CD4-positive, alpha-beta T cell treated with Interleukin-4 for 4 hours (primary cell): ENCODE measurements at regions not wholly inside any gene's neighbourhood (a gene's known extent, or its start where the extent isn't known, plus 50 kb on each side); places are given as distances from the start of the nearest gene placed in this dataset.

Experiments used
- DNase-seq: peaks from one replicate; pipeline ENCODE4 v3.0.0-alpha.2; 2020

DNA sequence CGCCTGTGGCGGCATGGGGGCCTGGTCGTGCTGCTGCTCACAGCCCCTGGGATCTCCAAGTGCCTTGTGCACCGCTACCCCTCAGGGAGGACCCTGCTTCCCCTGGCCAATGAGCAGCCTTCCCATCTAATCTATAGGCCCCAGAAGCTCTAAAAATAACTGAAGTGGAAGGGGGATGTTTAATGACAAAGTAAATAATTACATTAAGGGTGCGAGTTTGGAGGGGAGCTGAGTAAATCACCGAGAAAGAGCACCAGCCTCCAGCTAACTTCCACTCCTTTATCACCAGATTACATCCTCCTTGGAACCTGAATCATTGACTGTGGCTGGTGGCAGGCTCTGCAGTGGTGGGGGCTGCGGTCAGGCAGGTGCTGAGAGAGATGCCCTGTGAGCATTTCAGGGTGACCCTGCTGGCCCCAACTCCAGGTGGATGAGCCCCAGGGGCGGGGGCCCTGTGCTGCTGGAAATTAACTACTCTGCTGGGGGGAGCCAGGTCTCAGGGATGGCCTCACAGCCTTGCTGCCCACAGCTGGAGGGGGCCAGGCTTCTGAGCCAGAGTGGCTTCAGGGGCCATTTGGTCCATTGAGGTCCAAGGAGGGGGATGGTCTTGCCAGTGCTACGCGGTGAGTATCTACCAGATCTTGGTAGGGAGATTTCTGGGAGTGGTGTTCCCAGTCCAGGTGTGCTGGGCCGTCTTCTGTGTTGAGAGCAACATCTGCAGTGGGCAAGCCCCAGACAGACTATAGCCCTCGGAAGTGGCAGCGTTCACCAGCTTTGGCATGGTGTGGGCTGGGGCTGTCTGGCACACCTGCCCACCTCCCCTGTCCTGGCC lies 74.2 kb downstream of the GLI2 start:
- no peak for DNase-seq

GRCh38 chr2:120810639-120811038 lies 75.0 kb downstream of the GLI2 start:
- DNase-seq: no peak

GRCh38 chr2:120812866-120813265 lies 77.2 kb downstream of the GLI2 start:
- no peak for DNase-seq

DNA sequence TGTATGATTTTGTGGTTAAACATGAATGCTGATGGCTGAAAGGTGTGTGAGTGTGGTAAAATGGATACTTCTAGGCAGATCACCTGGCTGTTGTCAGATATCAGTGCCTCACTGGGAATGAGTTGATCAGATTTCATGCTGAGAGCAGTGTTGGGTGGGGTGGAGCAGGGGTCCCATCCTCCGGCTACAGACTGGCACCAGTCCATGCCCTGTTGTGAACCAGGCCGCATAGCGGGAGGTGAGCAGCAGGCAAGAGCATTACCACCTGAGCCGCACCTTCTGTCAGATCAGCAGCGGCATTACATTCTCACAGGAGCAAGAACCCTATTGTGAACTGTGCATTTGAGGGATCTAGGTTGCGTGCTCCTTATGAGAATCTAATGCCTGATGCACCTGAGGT lies 78.7 kb downstream of the GLI2 start:
- DNase-seq: no peak

DNA sequence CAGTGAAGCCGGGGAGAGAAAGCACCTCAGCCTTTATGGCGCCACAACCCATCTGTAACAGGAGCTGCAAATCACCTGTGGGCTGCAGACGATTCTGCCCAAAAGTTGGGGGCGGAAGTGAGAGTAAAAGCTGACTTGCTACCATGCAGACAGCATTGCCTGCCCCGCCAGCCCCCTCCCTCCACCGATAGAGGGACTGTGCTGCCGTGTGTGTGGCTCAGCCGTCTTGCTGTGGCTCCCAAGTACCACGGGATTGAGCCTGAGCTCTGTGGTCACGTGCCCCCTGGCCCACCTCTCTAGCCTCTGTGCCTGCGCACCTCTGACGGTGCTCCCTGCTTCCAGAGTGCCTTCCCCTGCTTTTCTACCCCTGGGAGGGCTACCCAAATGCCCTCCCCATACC lies 79.6 kb downstream of the GLI2 start:
- DNase-seq: no peak

- DNase-seq: no peak
Observed at GRCh38 chr2:120817136-120817955, 81.7 kb downstream of the GLI2 start.

- DNase-seq: no peak
Observed at GRCh38 chr2:120817956-120818325, 82.3 kb downstream of the GLI2 start.

DNA sequence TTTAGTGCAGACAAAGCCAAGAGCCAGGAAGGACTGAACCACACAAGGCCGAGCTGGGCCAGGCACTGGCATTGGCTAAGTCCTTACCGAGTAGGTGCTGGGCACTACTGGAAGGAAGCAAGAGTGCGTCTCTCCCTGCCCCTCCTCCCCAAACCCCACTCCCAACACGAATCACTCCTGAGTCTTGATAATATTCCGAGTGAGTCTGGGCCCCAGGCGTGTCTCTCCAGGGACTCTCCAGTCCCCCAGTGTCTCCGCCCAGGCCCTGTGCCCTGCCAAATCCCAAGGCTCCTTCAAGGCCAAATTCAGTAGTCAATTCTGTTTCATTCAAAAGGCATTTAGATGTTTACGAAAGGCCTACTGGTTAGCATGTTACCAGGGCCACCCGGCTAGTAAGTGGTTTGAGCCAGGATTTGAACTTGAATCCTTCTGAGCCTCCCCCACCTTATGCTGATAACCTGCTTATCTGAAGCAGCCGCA lies 82.8 kb downstream of the GLI2 start:
- DNase-seq: no peak

GRCh38 chr2:120819720-120820210 lies 84.1 kb downstream of the GLI2 start:
- no peak for DNase-seq

GRCh38 chr2:120820263-120820952 lies 84.7 kb downstream of the GLI2 start:
- no peak for DNase-seq

- DNase-seq: no peak
Observed at GRCh38 chr2:120820953-120821279, 85.2 kb downstream of the GLI2 start.

GRCh38 chr2:120821446-120822160 lies 85.9 kb downstream of the GLI2 start:
- no peak for DNase-seq

DNA sequence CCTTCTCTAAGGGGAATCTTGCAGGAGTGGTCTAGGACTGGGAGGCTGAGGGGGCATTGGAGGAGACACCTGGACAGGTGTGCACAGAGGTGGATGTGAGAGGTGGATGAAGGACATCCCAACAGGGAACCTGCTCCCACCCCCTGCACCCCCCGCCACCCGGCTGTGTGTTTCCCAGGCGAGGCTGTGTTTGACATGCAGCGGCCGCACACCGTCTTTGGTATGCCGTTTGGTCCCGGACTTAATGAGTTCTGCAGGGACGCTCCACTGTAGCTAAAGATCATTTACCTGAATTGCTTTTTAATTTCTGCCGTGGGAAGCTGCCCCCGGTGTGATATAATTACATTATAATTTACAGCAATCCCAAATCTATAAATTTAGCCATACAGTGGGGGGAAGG lies 87.3 kb downstream of the GLI2 start:
- no peak for DNase-seq

GRCh38 chr2:120823551-120823950 lies 87.9 kb downstream of the GLI2 start:
- DNase-seq: no peak

DNA sequence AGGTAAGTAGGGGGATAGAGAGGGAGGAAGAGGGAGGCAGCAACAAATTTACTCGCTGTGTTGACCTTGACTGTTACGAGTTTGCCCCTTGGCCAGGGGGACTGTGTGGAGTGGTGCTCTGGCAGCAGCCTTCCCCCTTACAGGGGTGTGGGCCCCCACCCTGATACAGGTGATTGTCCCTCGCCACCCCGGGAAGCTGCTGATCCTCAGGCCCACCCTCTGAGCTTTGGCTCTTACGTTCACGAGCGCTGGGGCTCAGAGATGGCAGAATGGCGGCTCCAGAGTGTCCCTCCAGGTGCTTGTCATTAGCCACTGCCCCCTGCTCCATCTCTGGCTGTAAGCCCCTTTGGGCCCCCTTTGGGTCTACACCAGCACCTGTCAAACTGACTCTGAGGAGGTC lies 88.6 kb downstream of the GLI2 start:
- DNase-seq: no peak

DNA sequence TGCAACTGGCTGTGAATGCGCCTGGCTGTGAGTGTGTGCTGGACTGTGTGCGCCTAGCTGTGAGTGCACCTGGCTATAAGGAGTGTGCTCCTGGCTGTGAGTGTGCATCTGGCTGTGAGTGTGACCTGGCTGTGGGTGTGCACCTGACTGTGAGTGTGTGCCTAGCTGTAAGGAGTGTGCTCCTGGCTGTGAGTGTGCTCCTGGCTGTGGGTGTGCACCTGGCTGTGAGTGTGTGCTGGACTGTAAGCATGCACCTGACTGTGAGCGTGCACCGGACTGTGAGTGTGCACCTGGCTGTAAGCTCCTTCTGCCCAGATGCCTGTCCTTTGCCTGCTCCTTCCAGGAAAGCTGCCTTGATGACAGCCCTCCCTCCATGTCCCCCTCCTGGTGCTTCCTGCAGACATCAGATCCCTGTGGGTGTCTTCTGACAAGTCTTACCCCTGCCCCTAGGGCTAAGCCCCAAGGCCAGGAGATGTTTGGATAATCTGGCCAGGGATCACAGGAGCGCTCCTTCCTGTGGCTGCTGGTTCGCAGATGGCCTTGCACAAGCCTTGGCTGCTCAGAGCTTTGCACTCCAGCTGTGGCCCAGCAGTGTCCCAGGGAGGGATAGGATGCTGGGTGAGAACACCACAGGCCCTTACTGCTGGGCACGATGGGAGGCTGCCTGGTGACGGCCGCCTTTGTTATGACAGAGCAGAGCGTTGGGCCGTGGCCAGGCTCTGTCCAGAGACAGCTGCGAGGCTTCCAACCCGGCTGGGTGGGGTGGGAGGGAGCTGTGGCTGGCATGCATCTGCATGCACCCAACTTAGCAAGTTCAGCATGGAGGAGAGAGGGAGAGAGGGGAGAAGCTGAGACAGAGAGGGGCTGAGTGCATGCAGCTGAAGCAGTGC lies 89.9 kb downstream of the GLI2 start:
- no peak for DNase-seq

- no peak for DNase-seq
Observed at GRCh38 chr2:120826260-120826648, 90.6 kb downstream of the GLI2 start.

DNA sequence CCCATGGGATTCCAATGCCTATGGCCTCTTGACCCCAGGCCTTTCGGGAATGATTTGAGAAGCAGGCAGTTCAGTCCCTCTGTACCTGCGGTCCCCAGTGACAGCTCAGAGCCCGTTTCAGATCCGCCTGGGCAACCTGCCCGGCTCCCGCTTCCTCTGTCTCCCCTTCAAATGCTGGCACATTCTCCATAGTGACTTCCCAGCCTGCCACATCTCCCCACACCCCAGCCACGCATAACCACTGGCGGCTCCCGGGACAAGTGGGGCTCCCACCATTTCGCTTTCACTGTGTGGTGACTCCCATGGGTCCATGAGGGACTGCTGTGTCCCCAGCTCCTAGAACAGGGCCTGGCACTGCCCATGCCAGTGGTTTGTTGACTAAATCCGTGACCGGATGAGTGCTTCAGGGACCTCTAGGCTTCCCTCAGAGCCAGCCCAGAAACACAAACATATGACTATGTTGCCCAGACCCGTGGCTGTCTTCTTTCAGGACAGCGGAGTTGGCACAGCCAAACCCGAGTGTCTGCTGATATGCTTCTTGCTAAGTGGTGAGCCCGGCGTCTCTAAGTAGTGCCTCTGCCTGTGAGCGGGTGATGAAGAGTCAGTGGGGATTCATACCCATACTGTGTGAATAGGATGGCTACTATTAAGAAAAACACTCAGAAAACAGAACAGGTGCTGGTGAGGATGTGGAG lies 91.2 kb downstream of the GLI2 start:
- DNase-seq: no peak

DNA sequence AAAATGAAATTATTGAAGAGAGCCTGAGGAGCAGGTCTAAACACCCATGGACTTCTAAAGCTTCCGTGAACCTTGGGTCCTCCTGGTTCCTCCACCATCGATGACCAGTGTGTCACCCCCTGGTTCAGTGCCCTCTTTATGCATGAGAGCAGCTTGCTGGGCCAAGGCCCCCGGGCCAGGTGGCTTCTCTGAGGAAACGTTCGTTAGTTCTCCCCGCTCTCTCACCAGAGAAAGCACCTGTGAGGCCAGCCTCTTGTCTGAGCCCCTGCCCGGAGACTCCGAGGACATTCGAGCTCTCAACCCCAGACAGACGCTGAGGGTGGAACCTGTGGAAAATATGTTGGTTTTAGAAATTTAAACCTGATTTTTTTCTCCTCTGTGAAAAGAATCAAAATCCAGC lies 92.4 kb downstream of the GLI2 start:
- no peak for DNase-seq

- DNase-seq: no peak
Observed at GRCh38 chr2:120828829-120829632, 93.4 kb downstream of the GLI2 start.
